ENCODE measurements at regions not wholly inside any gene's neighbourhood (a gene's known extent, or its start where the extent isn't known, plus 50 kb on each side); places are given as distances from the start of the nearest gene placed in this dataset.

DNA sequence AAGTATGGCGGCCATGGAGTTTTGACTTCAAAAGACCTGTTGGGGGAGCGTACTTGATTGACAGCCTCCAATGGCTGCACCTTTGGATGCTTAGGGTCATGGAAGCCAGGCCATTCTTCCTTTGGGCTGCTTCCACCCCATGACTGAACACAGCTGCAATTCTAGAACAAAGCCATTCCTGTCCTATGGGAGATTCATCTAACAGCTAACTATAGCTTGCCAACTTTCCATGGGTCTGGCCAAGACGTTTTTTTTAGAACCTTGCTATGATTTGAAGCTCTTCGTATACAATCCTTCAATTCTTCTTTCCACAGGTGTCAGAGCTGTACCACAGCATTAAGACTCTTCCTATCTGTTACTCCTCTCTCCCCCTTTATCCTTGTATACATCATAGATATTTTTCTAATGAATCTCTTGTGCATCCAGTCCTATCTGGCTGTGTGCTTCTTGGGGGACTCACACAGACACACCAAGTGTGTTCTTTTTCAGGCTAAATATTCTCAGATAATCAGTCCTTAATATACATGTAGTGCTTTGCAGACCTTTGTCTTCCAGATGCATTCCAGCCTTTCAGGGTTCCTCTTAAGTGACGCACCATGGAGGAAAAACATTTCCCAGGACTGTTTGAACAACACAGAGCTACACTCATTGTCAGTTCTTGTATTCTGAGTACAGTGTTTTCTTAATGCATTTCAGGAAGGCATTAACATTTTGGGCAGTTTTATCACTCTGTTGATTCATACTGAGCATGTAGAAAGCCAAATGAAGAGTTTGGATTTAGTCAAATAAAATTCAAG lies 198.9 kb downstream of the TAF11L14 start:
- TF ChIP-seq, protein P1, sequence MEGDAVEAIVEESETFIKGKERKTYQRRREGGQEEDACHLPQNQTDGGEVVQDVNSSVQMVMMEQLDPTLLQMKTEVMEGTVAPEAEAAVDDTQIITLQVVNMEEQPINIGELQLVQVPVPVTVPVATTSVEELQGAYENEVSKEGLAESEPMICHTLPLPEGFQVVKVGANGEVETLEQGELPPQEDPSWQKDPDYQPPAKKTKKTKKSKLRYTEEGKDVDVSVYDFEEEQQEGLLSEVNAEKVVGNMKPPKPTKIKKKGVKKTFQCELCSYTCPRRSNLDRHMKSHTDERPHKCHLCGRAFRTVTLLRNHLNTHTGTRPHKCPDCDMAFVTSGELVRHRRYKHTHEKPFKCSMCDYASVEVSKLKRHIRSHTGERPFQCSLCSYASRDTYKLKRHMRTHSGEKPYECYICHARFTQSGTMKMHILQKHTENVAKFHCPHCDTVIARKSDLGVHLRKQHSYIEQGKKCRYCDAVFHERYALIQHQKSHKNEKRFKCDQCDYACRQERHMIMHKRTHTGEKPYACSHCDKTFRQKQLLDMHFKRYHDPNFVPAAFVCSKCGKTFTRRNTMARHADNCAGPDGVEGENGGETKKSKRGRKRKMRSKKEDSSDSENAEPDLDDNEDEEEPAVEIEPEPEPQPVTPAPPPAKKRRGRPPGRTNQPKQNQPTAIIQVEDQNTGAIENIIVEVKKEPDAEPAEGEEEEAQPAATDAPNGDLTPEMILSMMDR (IDR thresholded peaks at IDR 0.05; ENCODE audit: low read depth, low read length, poor library complexity, severe bottlenecking) = no peak
- TF ChIP-seq EZH2phosphoT487 (IDR thresholded peaks at IDR 0.05; ENCODE audit: borderline replicate concordance, low read length) = no peak
